ENCODE measurements at regions not wholly inside any gene's neighbourhood (a gene's known extent, or its start where the extent isn't known, plus 50 kb on each side); places are given as distances from the start of the nearest gene placed in this dataset.

DNA sequence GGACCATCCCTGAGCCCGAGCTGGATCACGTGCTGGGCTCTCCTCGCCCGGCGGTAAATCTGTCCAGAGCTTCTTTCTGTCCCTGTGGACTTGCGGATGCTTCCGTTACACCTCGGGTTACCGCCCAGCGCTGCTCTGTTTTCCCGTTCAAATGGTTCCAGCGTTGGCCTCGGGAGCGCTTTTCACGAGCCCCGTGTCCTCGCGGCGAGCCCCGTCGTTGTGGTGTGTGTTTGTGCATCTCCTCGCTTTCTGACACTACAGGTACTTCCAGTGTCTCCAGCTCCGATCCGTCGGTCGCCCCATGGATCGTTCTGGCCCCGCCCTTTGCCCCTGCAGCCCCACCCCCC, 77.4 kb downstream of the RTP5 start:
- TF ChIP-seq POLR2A (IDR thresholded peaks at IDR 0.05; ENCODE audit: low read length) (no peak), GATA1 (IDR thresholded peaks at IDR 0.05; ENCODE audit: low read depth, low read length) (no peak)
- DNase-seq, result no peak

DNA sequence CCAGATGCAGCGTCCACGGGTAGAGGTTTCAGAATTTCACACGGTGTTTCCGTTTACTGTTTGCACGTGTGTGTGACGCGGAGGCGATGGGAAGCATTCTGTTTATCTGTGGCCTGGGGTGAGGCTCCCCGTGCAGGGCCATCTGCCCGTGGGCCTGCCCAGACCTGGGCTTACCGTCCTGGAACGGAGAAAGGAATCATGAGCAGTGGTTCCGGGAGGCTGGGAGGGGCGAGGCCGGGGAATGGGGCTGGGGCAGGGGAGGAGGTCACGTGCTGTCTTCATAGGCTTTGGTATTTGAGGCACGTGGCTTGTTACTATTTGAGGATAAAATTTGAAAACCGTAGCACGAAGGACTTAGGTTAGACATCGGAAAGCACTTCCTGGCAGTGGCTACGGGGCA, 77.9 kb downstream of the RTP5 start:
- DNase-seq, result no peak
- TF ChIP-seq POLR2A (IDR thresholded peaks at IDR 0.05; ENCODE audit: low read length) (no peak), GATA1 (IDR thresholded peaks at IDR 0.05; ENCODE audit: low read depth, low read length) (no peak)

DNA sequence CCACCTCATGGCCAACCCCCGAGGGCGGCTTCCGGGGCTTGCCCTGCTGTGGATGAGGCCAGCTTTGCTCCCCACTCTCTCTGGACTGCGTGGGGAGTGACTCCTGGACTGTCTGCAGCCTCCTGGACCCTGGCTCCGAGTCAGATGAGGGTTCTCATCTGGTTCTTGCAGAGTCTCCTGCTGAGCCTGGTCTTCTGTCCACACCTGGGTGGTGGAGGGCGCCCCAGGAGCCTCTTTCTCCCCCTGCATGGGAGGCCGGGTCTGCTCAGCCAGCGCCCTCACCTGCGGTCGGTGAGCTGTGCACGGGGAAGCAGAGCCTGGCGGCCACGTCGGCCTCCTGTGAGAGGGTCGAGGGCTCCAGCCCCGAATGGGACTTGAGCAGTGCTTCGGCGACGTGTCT, 78.3 kb downstream of the RTP5 start:
- no peak for TF ChIP-seq GATA1 (IDR thresholded peaks at IDR 0.05; ENCODE audit: low read depth, low read length)
- TF ChIP-seq POLR2A (IDR thresholded peaks at IDR 0.05; ENCODE audit: low read length), result no peak
- DNase-seq, result no peak

DNA sequence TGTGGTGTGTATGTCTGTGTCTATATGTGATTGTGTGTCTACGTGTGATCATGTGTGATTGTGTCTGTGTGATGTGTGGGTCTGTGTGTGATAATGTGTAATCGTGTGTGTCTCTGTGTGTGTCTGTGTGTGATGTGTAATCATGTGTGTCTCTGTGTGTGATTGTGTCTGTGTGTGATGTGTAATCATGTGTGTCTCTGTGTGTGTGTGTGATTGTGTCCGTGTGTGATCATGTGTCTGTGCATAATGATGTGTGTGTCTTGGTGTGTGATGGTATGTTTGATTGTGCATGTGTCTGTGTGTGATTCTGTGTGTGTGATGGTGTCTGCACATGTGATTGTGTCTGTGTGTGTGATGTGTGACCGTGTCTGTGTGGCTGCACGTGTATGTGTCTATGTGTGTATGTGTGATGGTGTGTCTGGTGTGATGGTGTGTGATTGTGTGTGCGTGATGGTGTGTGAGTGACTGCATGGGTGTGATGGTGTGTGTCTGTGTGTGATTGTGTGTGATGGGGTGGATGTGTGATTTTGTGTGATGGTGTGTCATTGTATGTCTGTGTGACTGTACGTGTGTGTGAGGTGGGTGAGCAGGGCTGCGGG, 78.9 kb downstream of the RTP5 start:
- TF ChIP-seq POLR2A (IDR thresholded peaks at IDR 0.05; ENCODE audit: low read length) (no peak), GATA1 (IDR thresholded peaks at IDR 0.05; ENCODE audit: low read depth, low read length) (no peak)
- no peak for DNase-seq

GRCh38 chr2:241948901-241949735, 79.6 kb downstream of the RTP5 start:
- TF ChIP-seq GATA1 (IDR thresholded peaks at IDR 0.05; ENCODE audit: low read depth, low read length) (no peak), POLR2A (IDR thresholded peaks at IDR 0.05; ENCODE audit: low read length) (no peak)
- DNase-seq, result no peak

- no peak for DNase-seq
- TF ChIP-seq POLR2A (IDR thresholded peaks at IDR 0.05; ENCODE audit: low read length) (no peak), GATA1 (IDR thresholded peaks at IDR 0.05; ENCODE audit: low read depth, low read length) (no peak)
Measured at GRCh38 chr2:241949736-241950412, 80.3 kb downstream of the RTP5 start.

GRCh38 chr2:241950413-241951315, 81.1 kb downstream of the RTP5 start:
- peak; percentile 24 to 60 for DNase-seq
- TF ChIP-seq POLR2A (IDR thresholded peaks at IDR 0.05; ENCODE audit: low read length) (no peak), GATA1 (IDR thresholded peaks at IDR 0.05; ENCODE audit: low read depth, low read length) (no peak)

DNA sequence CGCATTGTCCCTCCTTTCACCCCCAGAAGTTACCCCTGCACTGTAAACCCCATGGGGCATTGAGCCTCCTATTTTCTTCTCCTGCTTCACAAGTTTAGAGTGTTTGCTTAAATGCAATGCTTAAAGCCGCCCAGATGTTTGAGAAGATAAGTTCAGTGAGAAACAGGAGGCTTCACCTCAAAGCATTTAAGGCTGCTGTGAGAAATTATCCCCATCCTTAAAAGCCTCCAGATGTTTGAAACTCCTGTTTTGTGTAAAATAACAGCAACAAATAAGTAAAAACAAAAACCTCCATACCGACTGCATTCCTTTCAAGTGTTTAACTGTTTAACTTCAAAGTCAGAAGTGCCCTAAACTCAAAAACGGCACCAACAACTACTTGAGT, 81.8 kb downstream of the RTP5 start:
- DNase-seq, result no peak
- TF ChIP-seq POLR2A (IDR thresholded peaks at IDR 0.05; ENCODE audit: low read length) (no peak), GATA1 (IDR thresholded peaks at IDR 0.05; ENCODE audit: low read depth, low read length) (no peak)

- DNase-seq, result no peak
- no peak for TF ChIP-seq POLR2A (IDR thresholded peaks at IDR 0.05; ENCODE audit: low read length)
- no peak for TF ChIP-seq GATA1 (IDR thresholded peaks at IDR 0.05; ENCODE audit: low read depth, low read length)
Measured at GRCh38 chr2:241951920-241952319, 82.4 kb downstream of the RTP5 start.

DNA sequence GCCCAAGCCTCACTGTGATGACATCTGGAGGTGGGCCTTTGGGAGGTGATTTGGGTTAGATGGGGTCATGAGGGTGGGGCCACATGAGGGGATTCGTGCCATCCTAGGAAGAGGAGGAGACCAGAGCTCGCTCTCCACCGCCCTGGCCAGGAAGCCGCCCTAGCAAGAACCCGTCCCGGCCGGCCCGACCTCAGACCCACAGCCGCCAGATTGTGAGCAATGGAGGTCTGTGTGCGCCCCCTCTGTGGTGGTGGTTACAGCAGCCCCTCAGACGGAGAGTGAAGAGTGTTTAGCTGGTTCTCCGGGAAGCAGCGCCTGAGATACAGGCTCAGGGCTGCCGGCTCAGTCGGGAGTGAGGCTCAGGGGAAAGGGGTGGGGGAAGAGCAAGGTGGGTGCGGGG, 83.3 kb downstream of the RTP5 start:
- no peak for DNase-seq
- TF ChIP-seq GATA1 (IDR thresholded peaks at IDR 0.05; ENCODE audit: low read depth, low read length), result no peak
- no peak for TF ChIP-seq POLR2A (IDR thresholded peaks at IDR 0.05; ENCODE audit: low read length)

GRCh38 chr2:241953324-241953928, 83.9 kb downstream of the RTP5 start:
- no peak for DNase-seq
- TF ChIP-seq POLR2A (IDR thresholded peaks at IDR 0.05; ENCODE audit: low read length), result no peak
- no peak for TF ChIP-seq GATA1 (IDR thresholded peaks at IDR 0.05; ENCODE audit: low read depth, low read length)

DNA sequence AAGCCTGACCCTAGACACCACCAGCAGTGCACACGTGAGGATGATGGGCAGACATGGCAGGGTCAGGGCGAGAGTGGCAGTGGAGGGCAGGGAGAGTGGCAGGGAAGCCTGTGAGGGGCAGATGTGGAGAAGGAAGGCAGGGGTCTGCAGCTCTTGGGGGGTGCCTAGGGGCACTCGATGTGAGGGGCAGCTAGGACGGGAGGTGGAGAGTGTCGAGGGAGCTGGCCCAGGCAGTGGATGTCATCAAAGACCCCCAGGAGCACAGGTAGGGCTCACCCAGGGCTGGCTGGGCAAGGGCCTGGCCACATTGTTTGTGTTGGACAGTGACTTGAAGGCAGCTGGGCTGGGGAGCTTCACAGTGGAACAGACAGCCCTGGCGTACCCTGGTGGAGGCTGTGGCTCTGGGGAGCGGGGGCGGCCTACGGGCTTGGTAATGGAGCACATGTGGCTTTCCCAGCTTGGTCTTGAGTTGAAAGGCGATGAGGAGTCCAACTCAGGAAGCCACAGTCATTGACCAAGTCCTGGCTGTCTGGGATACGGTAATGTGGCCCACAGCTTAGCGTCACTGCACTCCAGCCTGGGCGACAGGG, 87.1 kb downstream of the RTP5 start:
- TF ChIP-seq GATA1 (IDR thresholded peaks at IDR 0.05; ENCODE audit: low read depth, low read length), result no peak
- no peak for TF ChIP-seq POLR2A (IDR thresholded peaks at IDR 0.05; ENCODE audit: low read length)
- DNase-seq, result no peak

- TF ChIP-seq GATA1 (IDR thresholded peaks at IDR 0.05; ENCODE audit: low read depth, low read length) (no peak), POLR2A (IDR thresholded peaks at IDR 0.05; ENCODE audit: low read length) (no peak)
- DNase-seq, result no peak
Measured at GRCh38 chr2:241957276-241957675, 87.7 kb downstream of the RTP5 start.

All from erythroblast (primary cell).